NOMO-1 treated with dmso at 0.1 percent for 144 hours (cell line): ENCODE measurements at regions not wholly inside any gene's neighbourhood (a gene's known extent, or its start where the extent isn't known, plus 50 kb on each side); places are given as distances from the start of the nearest gene placed in this dataset.

ENCODE experiments used
- DNase-seq: peaks from one replicate; lab custom pipeline; 2025; ENCODE audit not compliant: unreplicated experiment; lab: John Stamatoyannopoulos, UW

GRCh38 chr11:19524171-19524671, 188.4 kb upstream of the NAV2 start:
- no peak for DNase-seq

DNA sequence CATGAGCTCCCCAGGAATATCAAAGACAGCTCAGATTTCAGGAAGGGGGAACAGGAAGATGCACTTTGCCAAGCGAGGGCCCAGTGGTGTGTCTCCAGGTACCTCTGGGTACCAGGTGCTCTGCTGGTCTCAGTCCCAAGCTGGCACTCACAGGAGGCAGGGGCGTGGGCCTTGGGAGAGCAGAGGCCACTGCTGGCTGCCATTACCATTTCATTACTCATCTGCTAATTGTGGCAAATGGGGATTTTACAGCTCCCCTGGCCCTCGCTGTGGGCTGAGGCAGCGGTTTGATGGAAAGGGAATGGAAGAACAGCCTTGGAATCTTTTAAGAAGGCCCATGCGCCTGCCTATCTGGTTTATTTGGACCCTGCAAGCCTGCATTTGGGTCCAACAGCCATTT, 192.0 kb upstream of the NAV2 start:
- DNase-seq: no peak

- no peak for DNase-seq
Observed at GRCh38 chr11:19519912-19520641, 192.6 kb upstream of the NAV2 start.

DNA sequence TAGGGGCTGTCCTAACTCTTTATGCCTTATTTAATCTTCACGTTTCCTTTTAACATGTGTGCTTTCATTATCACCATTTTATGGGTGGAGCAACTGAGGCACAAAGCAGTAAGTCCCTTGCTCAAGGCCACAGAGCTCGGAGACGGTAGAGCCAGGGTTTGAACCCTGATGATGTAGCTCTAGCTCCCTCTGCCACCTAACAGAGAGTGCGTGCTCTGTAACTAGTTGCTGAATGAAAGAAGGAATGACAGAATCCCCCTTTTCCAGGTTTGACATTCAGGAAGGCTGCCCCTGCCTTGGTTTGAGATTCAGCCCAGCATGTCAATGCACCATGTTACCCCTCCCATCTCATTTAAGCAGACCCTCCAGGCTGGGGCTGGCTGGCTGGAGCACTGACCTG, 193.3 kb upstream of the NAV2 start:
- DNase-seq: no peak

- no peak for DNase-seq
Observed at GRCh38 chr11:19513253-19513652, 199.4 kb upstream of the NAV2 start.

DNA sequence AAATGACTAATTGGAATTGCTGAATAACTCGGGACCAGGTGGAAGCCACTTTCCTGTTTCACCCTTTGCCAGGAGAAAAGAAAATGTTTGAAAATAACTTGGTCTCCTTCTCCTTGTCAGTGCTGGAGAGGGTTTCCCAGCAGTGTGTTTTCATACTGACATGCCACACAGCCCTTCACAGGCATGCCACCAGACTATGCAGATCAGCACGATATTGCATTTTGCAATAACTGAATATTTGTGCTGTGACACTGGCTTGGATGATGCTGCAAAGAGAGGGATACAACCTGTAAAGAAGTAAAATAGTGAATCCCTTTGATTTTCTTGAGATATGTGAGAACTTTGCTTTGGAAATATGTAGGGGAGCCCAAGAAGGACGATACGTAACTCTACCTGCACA, 200.0 kb upstream of the NAV2 start:
- no peak for DNase-seq

- DNase-seq: no peak
Observed at GRCh38 chr11:19511413-19512183, 201.0 kb upstream of the NAV2 start.

- DNase-seq: no peak
Observed at GRCh38 chr11:19511066-19511412, 201.6 kb upstream of the NAV2 start.

DNA sequence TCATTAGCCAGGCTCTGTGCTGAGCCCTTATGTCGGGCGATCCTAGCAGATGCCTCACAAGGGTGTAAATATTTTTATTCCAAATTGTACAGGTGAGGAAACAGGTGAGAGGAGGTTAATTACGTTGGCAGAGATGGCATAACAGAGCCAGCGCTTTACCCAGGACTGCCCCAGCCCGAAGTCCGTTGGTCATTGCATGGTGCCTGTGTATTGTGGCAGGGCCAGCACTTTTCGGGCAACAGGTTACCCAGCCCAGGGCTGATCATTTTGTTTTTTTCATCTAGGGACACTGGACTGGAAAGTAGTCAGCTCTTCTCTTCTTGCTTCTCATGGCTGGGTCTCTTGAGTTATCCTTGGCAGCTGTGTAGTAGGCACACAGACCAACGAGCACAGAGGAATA, 202.2 kb upstream of the NAV2 start:
- DNase-seq: no peak

- no peak for DNase-seq
Observed at GRCh38 chr11:19509215-19509614, 203.4 kb upstream of the NAV2 start.

- DNase-seq: no peak
Observed at GRCh38 chr11:19508165-19508564, 204.5 kb upstream of the NAV2 start.

DNA sequence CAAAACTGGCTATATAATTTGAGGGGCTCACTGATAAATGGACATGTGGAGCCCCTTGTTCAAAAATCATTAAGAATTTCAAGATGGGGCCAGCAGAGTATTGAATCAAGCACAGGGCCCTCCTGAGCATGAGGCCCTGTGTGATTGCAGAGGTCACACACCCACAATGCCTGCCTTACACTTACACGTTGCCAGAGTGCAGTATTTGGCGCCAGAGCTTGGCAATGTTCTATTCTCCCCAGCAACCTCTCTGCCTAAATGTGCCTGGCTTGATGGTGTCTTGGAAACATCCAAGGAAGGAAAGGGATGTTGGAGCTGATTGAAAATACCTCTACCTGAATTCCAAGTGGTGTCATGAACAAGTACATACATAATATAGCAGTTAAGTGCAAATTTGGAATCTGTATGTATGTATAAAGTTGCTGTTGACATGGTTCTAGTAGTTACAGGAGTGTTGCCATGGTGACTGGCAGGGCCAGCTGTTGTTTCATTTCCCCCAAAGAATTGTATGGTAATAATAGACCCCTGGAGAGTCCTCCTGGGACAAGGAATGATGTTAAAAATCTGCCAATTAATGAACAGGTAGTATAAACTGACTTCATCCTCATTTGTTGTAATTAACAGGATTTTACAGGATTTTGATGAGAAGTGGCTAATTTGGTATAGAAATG, 205.7 kb upstream of the NAV2 start:
- no peak for DNase-seq

GRCh38 chr11:19502691-19503253, 209.9 kb upstream of the NAV2 start:
- no peak for DNase-seq

- DNase-seq: no peak
Observed at GRCh38 chr11:19501631-19502030, 211.0 kb upstream of the NAV2 start.

DNA sequence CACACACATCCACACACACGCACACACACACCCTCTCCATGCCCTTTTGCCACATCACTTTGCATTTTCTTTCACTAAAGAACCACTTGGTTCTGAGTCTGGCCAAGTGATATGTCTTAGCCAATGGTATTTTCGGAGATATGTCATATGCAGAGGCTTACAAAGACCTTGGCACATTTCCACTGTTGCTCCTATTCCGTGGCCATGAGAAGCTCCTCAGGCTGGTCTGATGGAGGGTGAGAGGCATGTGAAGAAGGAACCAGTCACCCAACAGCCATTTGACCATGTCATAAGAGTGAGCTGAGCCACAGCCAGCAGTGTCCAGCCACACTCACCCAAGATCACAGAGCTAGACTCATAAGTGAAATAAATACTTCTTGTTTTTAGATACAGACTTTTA, 212.6 kb upstream of the NAV2 start:
- DNase-seq: no peak

- DNase-seq: no peak
Observed at GRCh38 chr11:19499026-19499669, 213.5 kb upstream of the NAV2 start.

GRCh38 chr11:19493446-19494213, 219.0 kb upstream of the NAV2 start:
- no peak for DNase-seq

- no peak for DNase-seq
Observed at GRCh38 chr11:19482319-19483100, 230.1 kb upstream of the NAV2 start.

- DNase-seq: no peak
Observed at GRCh38 chr11:19480540-19480939, 232.1 kb upstream of the NAV2 start.

GRCh38 chr11:19478891-19479290, 233.7 kb upstream of the NAV2 start:
- DNase-seq: no peak
